B cell (primary cell): ENCODE measurements at regions not wholly inside any gene's neighbourhood (a gene's known extent, or its start where the extent isn't known, plus 50 kb on each side); places are given as distances from the start of the nearest gene placed in this dataset.

Source experiments
- ATAC-seq: fragments of 200-7000 bp; cut with Tn5 transposase; one replicate; pipeline ENCODE4 v1.10.0; 2021; ENCODE audit warnings: low read depth, mild to moderate bottlenecking, moderate number of reproducible peaks, moderate library complexity
- CTCF ChIA-PET: fragments of 350-600 bp; sonication (Branson Sonifier 250); formaldehyde crosslinking; loops from one replicate; lab custom pipeline; 2021; ENCODE audit warnings: antibody characterized with exemption, inconsistent platforms; lab: Charles Lee
- POLR2A ChIA-PET: fragments of 350-600 bp; sonication (Branson Sonifier 250); formaldehyde crosslinking; loops from one replicate; lab custom pipeline; 2021; ENCODE audit warnings: antibody characterized with exemption; lab: Charles Lee
- DNase-seq: peaks from one replicate; pipeline ENCODE4 v3.0.0; 2013
- H2AFZ ChIP-seq: 2 replicates; pipeline ENCODE4 v1.6.1; 2012; ENCODE audit warnings: mild to moderate bottlenecking, low read depth, low read length; ENCODE audit not compliant: insufficient read depth, poor library complexity, severe bottlenecking
- H3K27ac ChIP-seq, 2 donors: 1 replicate in 1 of 2; 2 replicates in 1 of 2; pipeline ENCODE4 v1.5.1; 2012 to 2013; ENCODE audit warnings: low read length in 2 of 2, mild to moderate bottlenecking in 2 of 2, moderate library complexity in 1 of 2
- H3K27me3 ChIP-seq, 4 experiments: fragments of 200-600 bp in 1 of 4; sonication (generic) in 1 of 4; replicated peaks in 1 of 4; 1 replicate in 2 of 4; 2 replicates in 2 of 4; pipeline versions ENCODE4 v1.6.1 to v1.7.0; 2013 to 2016; ENCODE audit warnings: low read length in 3 of 4, mild to moderate bottlenecking in 2 of 4, mixed read lengths in 1 of 4, moderate library complexity in 1 of 4; ENCODE audit not compliant: insufficient read depth in 4 of 4, control insufficient read depth in 3 of 4; ENCODE audit errors: control extremely low read depth in 1 of 4
- H3K36me3 ChIP-seq, 2 experiments: replicated peaks in 1 of 2; 1 replicate in 1 of 2; 2 replicates in 1 of 2; pipeline versions ENCODE4 v1.6.1 to v1.7.1; 2013; ENCODE audit warnings: low read length in 1 of 2; ENCODE audit not compliant: insufficient read depth in 2 of 2, control insufficient read depth in 1 of 2; ENCODE audit errors: control extremely low read depth in 1 of 2, extremely low read depth in 1 of 2
- H3K4me1 ChIP-seq, 2 donors: fragments of 200-600 bp in 1 of 2; sonication (generic) in 1 of 2; 1 replicate in 1 of 2; 2 replicates in 1 of 2; pipeline versions ENCODE4 v1.5.1 to v1.6.1; 2013 to 2017; ENCODE audit warnings: low read length in 2 of 2; ENCODE audit not compliant: control insufficient read depth in 2 of 2, insufficient read depth in 2 of 2
- H3K4me2 ChIP-seq: replicated peaks from 2 replicates; pipeline ENCODE3; 2012; ENCODE audit warnings: mild to moderate bottlenecking, low read depth, low read length; ENCODE audit not compliant: poor library complexity, severe bottlenecking
- H3K4me3 ChIP-seq, 5 experiments: fragments of 200-600 bp in 1 of 5; sonication (generic) in 1 of 5; 1 replicate in 3 of 5; 2 replicates in 2 of 5; pipeline versions ENCODE4 v1.5.1 to v1.7.0; 2011 to 2016; ENCODE audit warnings: low read length in 4 of 5, mild to moderate bottlenecking in 4 of 5, low read depth in 2 of 5, control low read depth in 1 of 5, moderate library complexity in 1 of 5; ENCODE audit not compliant: insufficient read depth in 1 of 5; ENCODE audit errors: control extremely low read depth in 1 of 5, extremely low read depth in 1 of 5
- H3K79me2 ChIP-seq: fragments of 200-600 bp; sonication (generic); one replicate; pipeline ENCODE4 v1.6.0; 2016; ENCODE audit warnings: low read length; ENCODE audit not compliant: control insufficient read depth, insufficient read depth
- H3K9ac ChIP-seq: fragments of 200-600 bp; sonication (generic); 2 replicates; pipeline ENCODE4 v1.6.1; 2017; ENCODE audit warnings: mild to moderate bottlenecking, low read length, moderate library complexity
- H3K9me3 ChIP-seq, 3 donors: one replicate each; pipeline versions ENCODE4 v1.6.1 to v1.7.1; 2013; ENCODE audit warnings: low read length in 2 of 3; ENCODE audit not compliant: control insufficient read depth in 2 of 3, insufficient read depth in 1 of 3; ENCODE audit errors: control extremely low read depth in 1 of 3
- H4K20me1 ChIP-seq: 2 replicates; pipeline ENCODE4 v1.6.0; 2012; ENCODE audit warnings: mild to moderate bottlenecking, low read length; ENCODE audit not compliant: insufficient read depth, control insufficient read depth, poor library complexity, severe bottlenecking
- H3K27ac Mint-ChIP-seq: one replicate; pipeline ENCODE4 v1.8.0; 2021; ENCODE audit warnings: mixed read lengths
- H3K27me3 Mint-ChIP-seq: one replicate; pipeline ENCODE4 v1.8.0; 2021; ENCODE audit warnings: mixed read lengths
- H3K4me1 Mint-ChIP-seq: one replicate; pipeline ENCODE4 v1.8.0; 2021; ENCODE audit warnings: mixed read lengths
- H3K4me3 Mint-ChIP-seq: one replicate; pipeline ENCODE4 v1.8.0; 2021; ENCODE audit warnings: mixed read lengths
- H3K9me3 Mint-ChIP-seq: one replicate; pipeline ENCODE4 v1.8.0; 2022; ENCODE audit warnings: mixed read lengths; ENCODE audit not compliant: insufficient read depth
- CTCF ChIP-seq: fragments of 200-600 bp; IDR thresholded peaks from one replicate; pipeline ENCODE4 v1.8.0; 2022; ENCODE audit warnings: antibody characterized with exemption, mild to moderate bottlenecking
- EZH2 ChIP-seq: IDR thresholded peaks from 2 replicates; pipeline ENCODE4 v1.6.1; 2012; ENCODE audit warnings: borderline replicate concordance, low read depth, mild to moderate bottlenecking, moderate library complexity, low read length; ENCODE audit not compliant: insufficient read depth, poor library complexity, severe bottlenecking
- WGBS: methylation state at CpG from one replicate; pipeline ENCODE4 v1.1.5; 2013; ENCODE audit warnings: missing lambda C conversion rate; ENCODE audit not compliant: insufficient coverage; 5-methylcytosine and 5-hydroxymethylcytosine counted together
- intact Hi-C: fragments of 100-400 bp; cut with micrococcal nuclease; formaldehyde crosslinking; loops from one replicate; pipeline ENCODE4 v1.10.0; 2022

GRCh38 chr12:130049666-130050065 lies 112.6 kb upstream of the FZD10 start:
- 90% methylated on average over 4 of the region's 12 CpGs for WGBS
- Histone ChIP-seq H3K27ac (no peak overlapping the region), H3K79me2 (no peaks in the 10 kb centered on the region), H3K36me3 (no peaks in the 10 kb centered on the region), H3K9ac (no peak overlapping the region), H3K4me3 (no peak overlapping the region), H3K4me1 (peaks cover 0 to 5% of the 10 kb centered on the region in 2 donors), H3K27me3 (peaks cover 0 to 14% (median 3%) of the 10 kb centered on the region in 4 experiments), H4K20me1 (no peaks in the 10 kb centered on the region), H3K9me3 (peaks cover 0 to 26% (median 0%) of the 10 kb centered on the region in 3 donors), H3K4me2 (no peak overlapping the region), H2AFZ (no peak overlapping the region)
- TF ChIP-seq CTCF (no peak), EZH2 (no peak)
- H3K9me3 Mint-ChIP-seq = peaks cover 3% of the 10 kb centered on the region
- no peak for ATAC-seq
- no peak for DNase-seq
- peaks cover 14% of the 10 kb centered on the region for H3K27me3 Mint-ChIP-seq
- no peak overlapping the region for H3K4me3 Mint-ChIP-seq
- no peak overlapping the region for H3K27ac Mint-ChIP-seq
- ChIA-PET CTCF (interaction anchor here (0.8 to 1.7 kb wide), 3 partner anchors 18 to 699 kb away, joined by 3 to 4 read pairs (median 3); no protein-coding TSS in a partner anchor), POLR2A (no interaction called here)
- H3K4me1 Mint-ChIP-seq = peaks cover 1% of the 10 kb centered on the region
- intact Hi-C loops = loop anchor here (2.0 kb wide), 1 partner anchor 285 kb away; no protein-coding TSS in a partner anchor

- Histone ChIP-seq H2AFZ (no peak overlapping the region), H4K20me1 (no peaks in the 10 kb centered on the region), H3K27me3 (no peaks in the 10 kb centered on the region), H3K4me2 (no peak overlapping the region), H3K36me3 (no peaks in the 10 kb centered on the region), H3K9ac (no peak overlapping the region), H3K27ac (no peak overlapping the region), H3K79me2 (no peaks in the 10 kb centered on the region), H3K4me1 (peaks cover 0 to 5% of the 10 kb centered on the region in 2 donors), H3K9me3 (peaks cover 0 to 38% (median 0%) of the 10 kb centered on the region in 3 donors), H3K4me3 (no peak overlapping the region)
- ATAC-seq (no peak), DNase-seq (no peak)
- TF ChIP-seq EZH2 (no peak), CTCF (no peak)
- Mint-ChIP-seq H3K27me3 (peaks cover 4% of the 10 kb centered on the region), H3K9me3 (peaks cover 3% of the 10 kb centered on the region), H3K27ac (no peak overlapping the region), H3K4me1 (peaks cover 1% of the 10 kb centered on the region), H3K4me3 (no peak overlapping the region)
- intact Hi-C loops = no loop called here
- WGBS = 84% methylated on average over 8 of the region's 10 CpGs
- ChIA-PET CTCF (no interaction called here), POLR2A (no interaction called here)
Measured at GRCh38 chr12:130051900-130052299, 110.4 kb upstream of the FZD10 start.
